H9 (cell line): ENCODE measurements at regions not wholly inside any gene's neighbourhood (a gene's known extent, or its start where the extent isn't known, plus 50 kb on each side); places are given as distances from the start of the nearest gene placed in this dataset.

Source experiments
- DNase-seq: peaks from one replicate; pipeline ENCODE4 v3.0.0-alpha.2; 2017
- H2AFZ ChIP-seq: one replicate; pipeline ENCODE4 v1.6.1; 2013; ENCODE audit warnings: mild to moderate bottlenecking, low read length, control low read depth, moderate library complexity
- H2AK5ac ChIP-seq: 2 replicates; pipeline ENCODE4 v1.6.1; 2013; ENCODE audit warnings: low read length, control low read depth, mixed read lengths; ENCODE audit not compliant: insufficient read length
- H2BK120ac ChIP-seq: one replicate; pipeline ENCODE4 v1.6.1; 2013; ENCODE audit warnings: low read depth, mild to moderate bottlenecking, low read length, control low read depth, inconsistent platforms; ENCODE audit not compliant: poor library complexity, severe bottlenecking
- H2BK12ac ChIP-seq: 2 replicates; pipeline ENCODE4 v1.6.1; 2013; ENCODE audit warnings: low read length, control low read depth, mixed read lengths, low read depth; ENCODE audit not compliant: insufficient read length
- H2BK15ac ChIP-seq: 2 replicates; pipeline ENCODE4 v1.6.1; 2013; ENCODE audit warnings: low read depth, low read length, control low read depth
- H2BK20ac ChIP-seq: one replicate; pipeline ENCODE4 v1.6.1; 2013; ENCODE audit warnings: low read depth, mild to moderate bottlenecking, low read length, control low read depth, inconsistent platforms; ENCODE audit not compliant: poor library complexity, severe bottlenecking
- H2BK5ac ChIP-seq: 2 replicates; pipeline ENCODE4 v1.6.1; 2013; ENCODE audit warnings: low read length, control low read depth, mixed read lengths; ENCODE audit not compliant: insufficient read length
- H3K14ac ChIP-seq: 2 replicates; pipeline ENCODE4 v1.6.1; 2013; ENCODE audit warnings: low read length, control low read depth; ENCODE audit not compliant: insufficient read depth
- H3K18ac ChIP-seq: 2 replicates; pipeline ENCODE4 v1.6.1; 2013; ENCODE audit warnings: low read depth, mild to moderate bottlenecking, mixed read lengths, low read length, control low read depth; ENCODE audit not compliant: insufficient read length
- H3K23ac ChIP-seq: 2 replicates; pipeline ENCODE4 v1.6.1; 2013; ENCODE audit warnings: low read length, control low read depth, mixed read lengths, low read depth; ENCODE audit not compliant: insufficient read length
- H3K23me2 ChIP-seq: 2 replicates; pipeline ENCODE4 v1.6.1; 2013; ENCODE audit warnings: low read depth, mild to moderate bottlenecking, mixed read lengths, low read length, control low read depth; ENCODE audit not compliant: insufficient read length, poor library complexity, severe bottlenecking
- H3K27ac ChIP-seq: 2 replicates; pipeline ENCODE4 v1.5.1; 2013; ENCODE audit warnings: low read length, control low read depth, mixed read lengths, low read depth; ENCODE audit not compliant: insufficient read length
- H3K27me3 ChIP-seq: 2 replicates; pipeline ENCODE4 v1.6.1; 2013; ENCODE audit warnings: low read length, control low read depth, inconsistent platforms; ENCODE audit not compliant: insufficient read depth
- H3K4ac ChIP-seq: 2 replicates; pipeline ENCODE4 v1.6.1; 2013; ENCODE audit warnings: low read depth, mild to moderate bottlenecking, control low read depth, inconsistent platforms, low read length, moderate library complexity
- H3K4me1 ChIP-seq: 2 replicates; pipeline ENCODE4 v1.6.1; 2013; ENCODE audit warnings: low read length, control low read depth, inconsistent platforms; ENCODE audit not compliant: insufficient read depth
- H3K4me2 ChIP-seq: 2 replicates; pipeline ENCODE4 v1.6.1; 2013; ENCODE audit warnings: low read length, control low read depth, mixed read lengths; ENCODE audit not compliant: insufficient read length, insufficient read depth
- H3K56ac ChIP-seq: 2 replicates; pipeline ENCODE4 v1.6.1; 2013; ENCODE audit warnings: low read depth, mild to moderate bottlenecking, mixed read lengths, low read length, control low read depth; ENCODE audit not compliant: insufficient read length
- H3K79me1 ChIP-seq: 2 replicates; pipeline ENCODE4 v1.6.1; 2013; ENCODE audit warnings: low read depth, mild to moderate bottlenecking, moderate library complexity, low read length, control low read depth, inconsistent platforms; ENCODE audit not compliant: insufficient read depth, poor library complexity, severe bottlenecking
- H3K79me2 ChIP-seq: 2 replicates; pipeline ENCODE4 v1.6.1; 2013; ENCODE audit warnings: low read length, control low read depth, inconsistent platforms; ENCODE audit not compliant: insufficient read depth
- H3K9ac ChIP-seq: 2 replicates; pipeline ENCODE4 v1.6.1; 2013; ENCODE audit warnings: low read length, control low read depth, mixed read lengths; ENCODE audit not compliant: insufficient read length; ENCODE audit errors: extremely low read depth
- H3K9me3 ChIP-seq: one replicate; pipeline ENCODE4 v1.6.1; 2013; ENCODE audit warnings: low read depth, low read length, inconsistent platforms; ENCODE audit not compliant: control insufficient read depth
- H3T11ph ChIP-seq: one replicate; pipeline ENCODE4 v1.6.1; 2013; ENCODE audit warnings: mild to moderate bottlenecking, low read length, control low read depth, inconsistent platforms
- H4K20me1 ChIP-seq: one replicate; pipeline ENCODE4 v1.6.1; 2013; ENCODE audit not compliant: control insufficient read depth, insufficient read length, insufficient read depth
- H4K5ac ChIP-seq: 2 replicates; pipeline ENCODE4 v1.6.1; 2013; ENCODE audit warnings: low read depth, mild to moderate bottlenecking, mixed read lengths, low read length, control low read depth; ENCODE audit not compliant: insufficient read length
- H4K8ac ChIP-seq: replicated peaks from 2 replicates; pipeline ENCODE4 v1.6.1; 2013; ENCODE audit warnings: low read length, control low read depth, mixed read lengths, low read depth; ENCODE audit not compliant: insufficient read length
- H4K91ac ChIP-seq: 2 replicates; pipeline ENCODE4 v1.6.1; 2013; ENCODE audit warnings: low read depth, mild to moderate bottlenecking, moderate library complexity, mixed read lengths, low read length, control low read depth; ENCODE audit not compliant: insufficient read length
- H3K27ac Mint-ChIP-seq, 3 experiments: 2 replicates in 2 of 3; 3 replicates in 1 of 3; pipeline ENCODE4 v1.8.0; 2020 to 2021; ENCODE audit warnings: mixed read lengths in 3 of 3, mild to moderate bottlenecking in 1 of 3, moderate library complexity in 1 of 3
- H3K27me3 Mint-ChIP-seq: 2 replicates; pipeline ENCODE4 v1.8.0; 2021; ENCODE audit warnings: low read depth, mild to moderate bottlenecking, moderate library complexity, mixed read lengths
- H3K36me3 Mint-ChIP-seq, 3 experiments: 2 replicates in 2 of 3; 3 replicates in 1 of 3; pipeline ENCODE4 v1.8.0; 2020 to 2021; ENCODE audit warnings: low read depth in 3 of 3, mixed read lengths in 3 of 3; ENCODE audit not compliant: insufficient read depth in 1 of 3
- H3K4me1 Mint-ChIP-seq, 2 experiments: 2 replicates each; pipeline ENCODE4 v1.8.0; 2020; ENCODE audit warnings: mixed read lengths in 2 of 2
- H3K4me3 Mint-ChIP-seq, 2 experiments: 2 replicates in 1 of 2; 3 replicates in 1 of 2; pipeline ENCODE4 v1.8.0; 2020 to 2021; ENCODE audit warnings: mild to moderate bottlenecking in 2 of 2, mixed read lengths in 2 of 2, moderate library complexity in 1 of 2
- H3K9me3 Mint-ChIP-seq, 2 experiments: 2 replicates in 1 of 2; 3 replicates in 1 of 2; pipeline ENCODE4 v1.8.0; 2020; ENCODE audit warnings: mild to moderate bottlenecking in 2 of 2, mixed read lengths in 2 of 2, moderate library complexity in 1 of 2
- WGBS: extraction: QIAGEN DNeasy Blood & Tissue Kit; methylation state at CpG from one replicate; pipeline ENCODE4 v1.1.7; 2013; ENCODE audit warnings: missing lambda C conversion rate, low lambda C conversion rate, mixed read lengths; ENCODE audit not compliant: insufficient read length; ENCODE audit errors: extremely low coverage; 5-methylcytosine and 5-hydroxymethylcytosine counted together
- TF ChIP-seq, protein P1 (sequence below): fragments of 200-600 bp; sonication (generic); conservative IDR thresholded peaks from 3 replicates; pipeline ENCODE4 v1.8.0; 2021; ENCODE audit warnings: antibody characterized with exemption, mild to moderate bottlenecking

DNA sequence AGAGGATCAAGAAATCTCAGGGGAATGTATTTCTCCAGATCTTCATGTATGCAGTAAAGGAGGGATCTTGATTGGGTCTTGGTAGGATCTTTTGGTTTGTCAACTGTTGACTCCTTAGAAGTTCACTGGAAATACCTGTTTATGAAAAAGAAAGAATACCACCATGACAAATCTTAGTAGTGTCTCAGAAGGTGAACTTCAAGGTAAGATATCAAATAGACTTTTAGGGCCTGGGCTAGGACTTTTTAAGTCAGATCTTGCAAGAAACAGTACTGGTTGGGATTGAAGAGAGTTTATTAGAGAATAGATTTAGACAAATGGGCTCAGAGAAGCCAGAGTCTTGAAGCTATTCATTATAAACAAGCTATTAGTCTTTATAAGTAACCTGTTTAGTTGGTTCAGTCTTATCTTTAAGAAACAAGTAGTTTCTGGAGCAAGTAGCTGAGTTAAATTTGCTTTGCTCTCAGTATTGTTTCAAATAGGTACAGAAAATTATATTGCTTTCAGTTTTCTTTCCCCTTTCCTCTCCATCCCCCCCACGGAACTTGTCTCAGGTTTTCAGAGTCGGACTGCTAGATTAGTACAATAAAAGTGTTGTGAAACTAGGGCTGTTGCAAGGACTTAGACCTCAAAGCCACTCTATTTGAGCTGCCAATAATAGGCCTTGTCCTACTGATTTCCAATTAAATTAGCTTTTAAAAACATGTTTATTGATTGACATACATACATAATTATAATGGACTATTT lies 529.1 kb upstream of the CITED2 start:
- no peak overlapping the region for H2AFZ ChIP-seq
- WGBS = no CpG with 5 or more reads among the region's 2 CpGs
- no peaks in the 10 kb centered on the region for H3K27me3 Mint-ChIP-seq

More for the DNA sequence above, 529.1 kb upstream of the CITED2 start:
- H3K4me1 ChIP-seq = no peaks in the 10 kb centered on the region
- H3K14ac ChIP-seq = no peak overlapping the region
- no peak overlapping the region for H4K8ac ChIP-seq
- H2BK5ac ChIP-seq = no peak overlapping the region
- H4K20me1 ChIP-seq = no peaks in the 10 kb centered on the region
- no peak overlapping the region for H4K5ac ChIP-seq
- no peak overlapping the region for H3K18ac ChIP-seq
- H3K23me2 ChIP-seq = no peaks in the 10 kb centered on the region
- no peak overlapping the region for H3K4me2 ChIP-seq
- no peak overlapping the region for H3K27ac Mint-ChIP-seq
- no peak for DNase-seq
- H3K27ac ChIP-seq = no peak overlapping the region
- H3T11ph ChIP-seq = no peak overlapping the region
- no peaks in the 10 kb centered on the region for H3K27me3 ChIP-seq
- H2BK120ac ChIP-seq = no peak overlapping the region
- H3K4me3 Mint-ChIP-seq = no peak overlapping the region
- H2BK15ac ChIP-seq = no peak overlapping the region
- no peaks in the 10 kb centered on the region for H3K9me3 ChIP-seq
- no peak overlapping the region for H3K56ac ChIP-seq
- no peak overlapping the region for H2AK5ac ChIP-seq
- TF ChIP-seq, protein P1, sequence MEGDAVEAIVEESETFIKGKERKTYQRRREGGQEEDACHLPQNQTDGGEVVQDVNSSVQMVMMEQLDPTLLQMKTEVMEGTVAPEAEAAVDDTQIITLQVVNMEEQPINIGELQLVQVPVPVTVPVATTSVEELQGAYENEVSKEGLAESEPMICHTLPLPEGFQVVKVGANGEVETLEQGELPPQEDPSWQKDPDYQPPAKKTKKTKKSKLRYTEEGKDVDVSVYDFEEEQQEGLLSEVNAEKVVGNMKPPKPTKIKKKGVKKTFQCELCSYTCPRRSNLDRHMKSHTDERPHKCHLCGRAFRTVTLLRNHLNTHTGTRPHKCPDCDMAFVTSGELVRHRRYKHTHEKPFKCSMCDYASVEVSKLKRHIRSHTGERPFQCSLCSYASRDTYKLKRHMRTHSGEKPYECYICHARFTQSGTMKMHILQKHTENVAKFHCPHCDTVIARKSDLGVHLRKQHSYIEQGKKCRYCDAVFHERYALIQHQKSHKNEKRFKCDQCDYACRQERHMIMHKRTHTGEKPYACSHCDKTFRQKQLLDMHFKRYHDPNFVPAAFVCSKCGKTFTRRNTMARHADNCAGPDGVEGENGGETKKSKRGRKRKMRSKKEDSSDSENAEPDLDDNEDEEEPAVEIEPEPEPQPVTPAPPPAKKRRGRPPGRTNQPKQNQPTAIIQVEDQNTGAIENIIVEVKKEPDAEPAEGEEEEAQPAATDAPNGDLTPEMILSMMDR = no peak
- no peaks in the 10 kb centered on the region for H3K79me2 ChIP-seq
- no peak overlapping the region for H3K23ac ChIP-seq
- no peak overlapping the region for H2BK20ac ChIP-seq
- no peak overlapping the region for H3K9ac ChIP-seq
- peaks cover 4 to 13% (median 5%) of the 10 kb centered on the region in 3 experiments; a peak in 6 of 7 replicates for H3K36me3 Mint-ChIP-seq
- H3K4me1 Mint-ChIP-seq = peaks cover 16 to 18% of the 10 kb centered on the region in 2 experiments
- peaks cover 7 to 9% of the 10 kb centered on the region in 2 experiments; a peak in 4 of 5 replicates for H3K9me3 Mint-ChIP-seq
- no peak overlapping the region for H2BK12ac ChIP-seq
- H3K4ac ChIP-seq = no peak overlapping the region
- no peaks in the 10 kb centered on the region for H3K79me1 ChIP-seq
- no peak overlapping the region for H4K91ac ChIP-seq
